HepG2 (cell line): ENCODE measurements at regions not wholly inside any gene's neighbourhood (a gene's known extent, or its start where the extent isn't known, plus 50 kb on each side); places are given as distances from the start of the nearest gene placed in this dataset.

Experiments used
- ATAC-seq: fragments of 200-7000 bp; cut with Tn5 transposase; 3 replicates; pipeline ENCODE4 v1.9.1; 2020; ENCODE audit warnings: mild to moderate bottlenecking, moderate library complexity
- BruUV-seq: library from RNA; stranded (reverse); fragments of 400-500 nt; replicated peaks from 2 replicates; lab custom pipeline; 2021; lab: Mats Ljungman, UMichigan
- CTCF ChIA-PET: fragments of 300-600 bp; formaldehyde crosslinking; extraction: SDS; loops from one replicate; lab custom pipeline; 2021; ENCODE audit warnings: low total read pairs, inconsistent platforms, low intra/inter-chr PET ratio; lab: Yijun Ruan, JAX
- POLR2A ChIA-PET: fragments of 350-600 bp; sonication (Branson Sonifier 250); formaldehyde crosslinking; loops from one replicate; lab custom pipeline; 2020; ENCODE audit warnings: antibody characterized with exemption, inconsistent platforms; lab: Yijun Ruan, JAX
- DNase-seq: peaks from one replicate; pipeline ENCODE4 v3.0.0-alpha.2; 2015; ENCODE audit warnings: low spot score
- FAIRE-seq: peaks from 3 replicates; lab custom pipeline; 2011; peaks lifted over from hg19 to GRCh38; lab: Jason Lieb, UNC
- H2AFZ ChIP-seq: one replicate; pipeline ENCODE4 v1.6.1; 2011; ENCODE audit warnings: low read length, inconsistent platforms
- H3K27ac ChIP-seq: fragments of 300-600 bp; 3 replicates; pipeline ENCODE4 v1.8.0; 2011; ENCODE audit warnings: mixed run types, mild to moderate bottlenecking, mixed read lengths, low read length, inconsistent platforms; ENCODE audit not compliant: insufficient read depth; ENCODE audit errors: extremely low read length
- H3K27me3 ChIP-seq, 2 experiments: fragments of 200-600 bp in 1 of 2; 2 replicates in 1 of 2; 3 replicates in 1 of 2; pipeline versions ENCODE4 v1.6.0 to v1.8.0; 2011; ENCODE audit warnings: low read length in 2 of 2, mild to moderate bottlenecking in 2 of 2, moderate library complexity in 2 of 2, inconsistent platforms in 1 of 2; ENCODE audit not compliant: insufficient read depth in 2 of 2, control insufficient read depth in 1 of 2
- H3K36me3 ChIP-seq, 2 experiments: fragments of 200-600 bp in 1 of 2; replicated peaks in 1 of 2; 2 replicates in 1 of 2; 3 replicates in 1 of 2; pipeline versions ENCODE4 v1.5.1 to v1.8.0; 2011; ENCODE audit warnings: low read length in 2 of 2, inconsistent platforms in 1 of 2; ENCODE audit not compliant: insufficient read depth in 2 of 2, control insufficient read depth in 1 of 2
- H3K4me1 ChIP-seq: 2 replicates; pipeline ENCODE4 v1.5.1; 2012; ENCODE audit warnings: low read length, inconsistent platforms; ENCODE audit not compliant: insufficient read depth
- H3K4me2 ChIP-seq: 2 replicates; pipeline ENCODE4 v1.6.0; 2011; ENCODE audit warnings: low read depth, low read length, inconsistent platforms
- H3K4me3 ChIP-seq, 3 experiments: fragments of 200-600 bp in 1 of 3; sonication (generic), shearing (Covaris generic) in 1 of 3; replicated peaks in 1 of 3; 2 replicates each; pipeline ENCODE4 v1.5.1; 2011 to 2016; ENCODE audit warnings: low read length in 3 of 3, inconsistent platforms in 2 of 3, low read depth in 2 of 3, mild to moderate bottlenecking in 2 of 3, control low read depth in 1 of 3, mixed read lengths in 1 of 3; ENCODE audit not compliant: insufficient read depth in 1 of 3
- H3K79me2 ChIP-seq: one replicate; pipeline ENCODE4 v1.6.1; 2011; ENCODE audit warnings: low read length, inconsistent platforms; ENCODE audit not compliant: insufficient read depth
- H3K9ac ChIP-seq: 2 replicates; pipeline ENCODE4 v1.6.0; 2011; ENCODE audit warnings: mild to moderate bottlenecking, low read depth, low read length, inconsistent platforms; ENCODE audit not compliant: insufficient read depth
- H3K9me3 ChIP-seq: 2 replicates; pipeline ENCODE4 v1.5.1; 2012; ENCODE audit warnings: mild to moderate bottlenecking, low read length
- H4K20me1 ChIP-seq: 2 replicates; pipeline ENCODE4 v1.6.0; 2011; ENCODE audit warnings: inconsistent platforms, mild to moderate bottlenecking, low read length, moderate library complexity; ENCODE audit not compliant: insufficient read depth
- ARNT2 ChIP-seq: sonication (generic); formaldehyde crosslinking; IDR thresholded peaks from 2 replicates; pipeline ENCODE4 v1.8.0; 2022; ENCODE audit warnings: mild to moderate bottlenecking, low read depth, missing genetic modification reagents, moderate library complexity
- ATF7 ChIP-seq, 2 experiments: fragments of 450-650 bp in 1 of 2; sonication (generic) in 1 of 2; formaldehyde crosslinking in 1 of 2; IDR thresholded peaks; 2 replicates each; pipeline versions ENCODE4 v1.4.0 to v1.6.1; 2016 to 2020; ENCODE audit warnings: antibody characterized with exemption in 1 of 2, mild to moderate bottlenecking in 1 of 2, missing genetic modification reagents in 1 of 2
- MZF1 ChIP-seq: sonication (generic); formaldehyde crosslinking; IDR thresholded peaks from 2 replicates; pipeline ENCODE4 v1.8.1; 2023; ENCODE audit warnings: mild to moderate bottlenecking, missing genetic modification reagents, borderline replicate concordance
- NAIF1 ChIP-seq: sonication (generic); formaldehyde crosslinking; IDR thresholded peaks from 2 replicates; pipeline ENCODE4 v1.5.0; 2020; ENCODE audit warnings: mild to moderate bottlenecking, missing genetic modification reagents, borderline replicate concordance
- NBN ChIP-seq: fragments of 450-650 bp; conservative IDR thresholded peaks from 2 replicates; pipeline ENCODE4 v1.6.1; 2017
- PLRG1 ChIP-seq: fragments of 450-650 bp; conservative IDR thresholded peaks from 2 replicates; pipeline ENCODE4 v1.6.1; 2016
- SAP130 ChIP-seq: IDR thresholded peaks from 2 replicates; pipeline ENCODE4 v1.6.1; 2016; ENCODE audit warnings: low read depth
- ZNF292 ChIP-seq: sonication (generic); formaldehyde crosslinking; IDR thresholded peaks from 2 replicates; pipeline ENCODE4 v1.8.1; 2022; ENCODE audit warnings: mild to moderate bottlenecking, low read depth, missing genetic modification reagents, borderline replicate concordance
- ZNF296 ChIP-seq: sonication (generic); formaldehyde crosslinking; conservative IDR thresholded peaks from 2 replicates; pipeline ENCODE4 v1.5.0; 2020; ENCODE audit warnings: mild to moderate bottlenecking, missing genetic modification reagents
- ZSCAN21 ChIP-seq: sonication (generic); formaldehyde crosslinking; IDR thresholded peaks from 2 replicates; pipeline ENCODE4 v1.8.0; 2022; ENCODE audit warnings: mild to moderate bottlenecking, missing genetic modification reagents, moderate library complexity, borderline replicate concordance
- WGBS: methylation state at CpG from one replicate; pipeline ENCODE4 v1.1.6; 2017; ENCODE audit warnings: low lambda C conversion rate; 5-methylcytosine and 5-hydroxymethylcytosine counted together
- in situ Hi-C: cut with HindIII; loops from 2 replicates; pipeline ENCODE4 v1.10.0; 2017; ENCODE audit warnings: low pct_unique_long_range_greater_than_20kb; ENCODE audit not compliant: extremely low pct_ligation_motif_present
- intact Hi-C: fragments of 100-400 bp; cut with micrococcal nuclease; formaldehyde crosslinking; loops from one replicate; pipeline ENCODE4 v1.10.0; 2022; ENCODE audit not compliant: unreplicated experiment
- TF ChIP-seq, protein P1 (sequence below): sonication (generic); formaldehyde crosslinking; IDR thresholded peaks from 2 replicates; pipeline ENCODE4 v1.8.0; 2022; ENCODE audit warnings: low read depth, missing genetic modification reagents
- TF ChIP-seq, protein P2 (sequence below): sonication (generic); formaldehyde crosslinking; IDR thresholded peaks from 2 replicates; pipeline ENCODE4 v1.5.0; 2020; ENCODE audit warnings: missing genetic modification reagents, mild to moderate bottlenecking, borderline replicate concordance
- TF ChIP-seq, protein P3 (sequence below): sonication (generic); formaldehyde crosslinking; IDR thresholded peaks from 2 replicates; pipeline ENCODE4 v1.4.0; 2020; ENCODE audit warnings: missing genetic modification reagents
- TF ChIP-seq, protein P4 (sequence below): IDR thresholded peaks from 2 replicates; pipeline ENCODE4 v1.6.1; 2016; ENCODE audit warnings: low read depth
- TF ChIP-seq, protein P5 (sequence below): sonication (generic); formaldehyde crosslinking; IDR thresholded peaks from 2 replicates; pipeline ENCODE4 v1.5.1; 2020; ENCODE audit warnings: mild to moderate bottlenecking, missing genetic modification reagents

DNA sequence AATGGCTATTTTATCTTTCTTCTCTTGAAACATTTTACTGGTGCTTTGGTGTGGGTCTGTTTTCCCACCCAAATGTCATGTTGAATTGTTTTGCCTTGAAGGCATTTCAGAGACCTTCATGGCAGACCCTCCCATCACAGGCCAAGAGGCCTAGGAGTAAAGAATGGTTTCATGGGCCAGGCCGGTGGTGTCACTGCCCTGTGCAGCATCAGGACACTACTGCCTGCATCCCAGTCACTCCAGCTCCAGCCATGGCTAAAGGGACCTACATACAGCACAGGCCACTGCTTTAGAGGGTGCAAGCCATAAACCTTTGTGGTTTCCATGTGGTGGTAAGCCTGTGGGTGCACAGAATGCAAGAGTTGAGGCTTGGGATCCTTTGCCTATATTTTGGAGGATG, 326.9 kb downstream of the SLITRK5 start:
- CTCF ChIA-PET, result no interaction called here
- WGBS, result no CpG with 5 or more reads among the region's 1 CpG
- H3K27ac ChIP-seq, result no peak overlapping the region
- H4K20me1 ChIP-seq, result no peaks in the 10 kb centered on the region
- H3K9me3 ChIP-seq, result peaks cover 61% of the 10 kb centered on the region
- no peak overlapping the region for H3K9ac ChIP-seq
- BruUV-seq, result no TSS peak
- in situ Hi-C loops, result no loop called here
- no peaks in the 10 kb centered on the region for H3K4me1 ChIP-seq
- FAIRE-seq (no peak), ATAC-seq (no peak), DNase-seq (no peak)
- no peaks in the 10 kb centered on the region for H3K36me3 ChIP-seq
- H3K4me3 ChIP-seq, result no peak overlapping the region
- no peaks in the 10 kb centered on the region for H3K79me2 ChIP-seq
- H2AFZ ChIP-seq, result no peak overlapping the region
- intact Hi-C loops, result no loop called here
- no peaks in the 10 kb centered on the region for H3K27me3 ChIP-seq
- POLR2A ChIA-PET, result no interaction called here
- H3K4me2 ChIP-seq, result no peak overlapping the region
- TF ChIP-seq, protein P1, sequence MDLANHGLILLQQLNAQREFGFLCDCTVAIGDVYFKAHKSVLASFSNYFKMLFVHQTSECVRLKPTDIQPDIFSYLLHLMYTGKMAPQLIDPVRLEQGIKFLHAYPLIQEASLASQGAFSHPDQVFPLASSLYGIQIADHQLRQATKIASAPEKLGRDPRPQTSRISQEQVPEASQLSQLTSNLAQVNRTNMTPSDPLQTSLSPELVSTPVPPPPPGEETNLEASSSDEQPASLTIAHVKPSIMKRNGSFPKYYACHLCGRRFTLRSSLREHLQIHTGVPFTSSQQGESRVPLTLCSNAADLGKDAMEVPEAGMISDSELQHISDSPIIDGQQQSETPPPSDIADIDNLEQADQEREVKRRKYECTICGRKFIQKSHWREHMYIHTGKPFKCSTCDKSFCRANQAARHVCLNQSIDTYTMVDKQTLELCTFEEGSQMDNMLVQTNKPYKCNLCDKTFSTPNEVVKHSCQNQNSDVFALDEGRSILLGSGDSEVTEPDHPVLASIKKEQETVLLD, result no peak
- TF ChIP-seq, protein P2, sequence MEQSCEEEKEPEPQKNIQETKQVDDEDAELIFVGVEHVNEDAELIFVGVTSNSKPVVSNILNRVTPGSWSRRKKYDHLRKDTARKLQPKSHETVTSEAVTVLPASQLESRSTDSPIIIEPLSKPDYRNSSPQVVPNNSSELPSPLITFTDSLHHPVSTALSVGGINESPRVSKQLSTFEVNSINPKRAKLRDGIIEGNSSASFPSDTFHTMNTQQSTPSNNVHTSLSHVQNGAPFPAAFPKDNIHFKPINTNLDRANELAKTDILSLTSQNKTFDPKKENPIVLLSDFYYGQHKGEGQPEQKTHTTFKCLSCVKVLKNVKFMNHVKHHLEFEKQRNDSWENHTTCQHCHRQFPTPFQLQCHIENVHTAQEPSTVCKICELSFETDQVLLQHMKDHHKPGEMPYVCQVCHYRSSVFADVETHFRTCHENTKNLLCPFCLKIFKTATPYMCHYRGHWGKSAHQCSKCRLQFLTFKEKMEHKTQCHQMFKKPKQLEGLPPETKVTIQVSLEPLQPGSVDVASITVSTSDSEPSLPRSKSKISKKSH (CRISPR knock-in tag), result no peak
- TF ChIP-seq, protein P3, sequence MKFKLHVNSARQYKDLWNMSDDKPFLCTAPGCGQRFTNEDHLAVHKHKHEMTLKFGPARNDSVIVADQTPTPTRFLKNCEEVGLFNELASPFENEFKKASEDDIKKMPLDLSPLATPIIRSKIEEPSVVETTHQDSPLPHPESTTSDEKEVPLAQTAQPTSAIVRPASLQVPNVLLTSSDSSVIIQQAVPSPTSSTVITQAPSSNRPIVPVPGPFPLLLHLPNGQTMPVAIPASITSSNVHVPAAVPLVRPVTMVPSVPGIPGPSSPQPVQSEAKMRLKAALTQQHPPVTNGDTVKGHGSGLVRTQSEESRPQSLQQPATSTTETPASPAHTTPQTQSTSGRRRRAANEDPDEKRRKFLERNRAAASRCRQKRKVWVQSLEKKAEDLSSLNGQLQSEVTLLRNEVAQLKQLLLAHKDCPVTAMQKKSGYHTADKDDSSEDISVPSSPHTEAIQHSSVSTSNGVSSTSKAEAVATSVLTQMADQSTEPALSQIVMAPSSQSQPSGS (CRISPR knock-in tag), result no peak
- TF ChIP-seq ATF7 (IDR thresholded peaks at IDR 0.05) (no peak), ATF7 (CRISPR knock-in tag; IDR thresholded peaks at IDR 0.05) (no peak), MZF1 (CRISPR knock-in tag) (no peak), PLRG1 (no peak), NAIF1 (CRISPR knock-in tag) (no peak), ZSCAN21 (CRISPR knock-in tag) (no peak), ZNF296 (CRISPR knock-in tag) (no peak), ZNF292 (CRISPR knock-in tag) (no peak), ARNT2 (no peak), SAP130 (no peak), NBN (no peak)
- TF ChIP-seq, protein P4, sequence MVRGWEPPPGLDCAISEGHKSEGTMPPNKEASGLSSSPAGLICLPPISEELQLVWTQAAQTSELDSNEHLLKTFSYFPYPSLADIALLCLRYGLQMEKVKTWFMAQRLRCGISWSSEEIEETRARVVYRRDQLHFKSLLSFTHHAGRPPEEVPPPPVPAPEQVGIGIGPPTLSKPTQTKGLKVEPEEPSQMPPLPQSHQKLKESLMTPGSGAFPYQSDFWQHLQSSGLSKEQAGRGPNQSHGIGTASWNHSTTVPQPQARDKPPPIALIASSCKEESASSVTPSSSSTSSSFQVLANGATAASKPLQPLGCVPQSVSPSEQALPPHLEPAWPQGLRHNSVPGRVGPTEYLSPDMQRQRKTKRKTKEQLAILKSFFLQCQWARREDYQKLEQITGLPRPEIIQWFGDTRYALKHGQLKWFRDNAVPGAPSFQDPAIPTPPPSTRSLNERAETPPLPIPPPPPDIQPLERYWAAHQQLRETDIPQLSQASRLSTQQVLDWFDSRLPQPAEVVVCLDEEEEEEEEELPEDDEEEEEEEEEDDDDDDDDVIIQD (CRISPR knock-in tag), result no peak
- TF ChIP-seq, protein P5, sequence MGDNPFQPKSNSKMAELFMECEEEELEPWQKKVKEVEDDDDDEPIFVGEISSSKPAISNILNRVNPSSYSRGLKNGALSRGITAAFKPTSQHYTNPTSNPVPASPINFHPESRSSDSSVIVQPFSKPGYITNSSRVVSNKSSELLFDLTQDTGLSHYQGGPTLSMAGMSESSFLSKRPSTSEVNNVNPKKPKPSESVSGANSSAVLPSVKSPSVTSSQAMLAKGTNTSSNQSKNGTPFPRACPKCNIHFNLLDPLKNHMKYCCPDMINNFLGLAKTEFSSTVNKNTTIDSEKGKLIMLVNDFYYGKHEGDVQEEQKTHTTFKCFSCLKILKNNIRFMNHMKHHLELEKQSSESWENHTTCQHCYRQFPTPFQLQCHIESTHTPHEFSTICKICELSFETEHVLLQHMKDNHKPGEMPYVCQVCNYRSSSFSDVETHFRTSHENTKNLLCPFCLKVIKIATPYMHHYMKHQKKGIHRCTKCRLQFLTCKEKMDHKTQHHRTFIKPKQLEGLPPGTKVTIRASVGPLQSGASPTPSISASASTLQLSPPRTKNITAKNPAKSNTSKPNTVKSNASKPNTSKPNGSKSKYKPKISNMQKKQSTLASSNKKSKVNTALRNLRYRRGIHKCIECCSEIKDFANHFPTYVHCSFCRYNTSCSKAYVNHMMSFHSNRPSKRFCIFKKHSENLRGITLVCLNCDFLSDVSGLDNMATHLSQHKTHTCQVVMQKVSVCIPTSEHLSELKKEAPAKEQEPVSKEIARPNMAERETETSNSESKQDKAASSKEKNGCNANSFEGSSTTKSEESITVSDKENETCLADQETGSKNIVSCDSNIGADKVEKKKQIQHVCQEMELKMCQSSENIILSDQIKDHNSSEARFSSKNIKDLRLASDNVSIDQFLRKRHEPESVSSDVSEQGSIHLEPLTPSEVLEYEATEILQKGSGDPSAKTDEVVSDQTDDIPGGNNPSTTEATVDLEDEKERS (CRISPR knock-in tag), result no peak
